ENCODE measurements at regions not wholly inside any gene's neighbourhood (a gene's known extent, or its start where the extent isn't known, plus 50 kb on each side); places are given as distances from the start of the nearest gene placed in this dataset.

- 45% methylated on average over 1 of the region's 1 CpG for WGBS (ENCODE audit: insufficient coverage, insufficient replicate concordance, low lambda C conversion rate, missing lambda C conversion rate)
- TF ChIP-seq ZNF592 (IDR thresholded peaks at IDR 0.05): no peak
- no peak for TF ChIP-seq SREBF2 (IDR thresholded peaks at IDR 0.05; ENCODE audit: low read length)
- no peak for TF ChIP-seq SPI1 (IDR thresholded peaks at IDR 0.05; ENCODE audit: borderline replicate concordance, insufficient read depth, low read depth, low read length)
- no peak for TF ChIP-seq LARP7 (IDR thresholded peaks at IDR 0.05)
- TF ChIP-seq FOS (IDR thresholded peaks at IDR 0.05; ENCODE audit: borderline replicate concordance, extremely low read depth, insufficient read length): no peak
- TF ChIP-seq KAT2A (conservative IDR thresholded peaks at IDR 0.05; ENCODE audit: control insufficient read depth, low read depth, low read length): no peak
- no peak for TF ChIP-seq CEBPB (IDR thresholded peaks at IDR 0.05; ENCODE audit: borderline replicate concordance in 1 of 2, low read depth in 2 of 2, low read length in 2 of 2)
- TF ChIP-seq CREM (IDR thresholded peaks at IDR 0.05; ENCODE audit: low read depth): peak; percentile 25; the same call in 1 of the 2 replicates
- TF ChIP-seq ZBED1 (IDR thresholded peaks at IDR 0.05; ENCODE audit: borderline replicate concordance): no peak
- no peak for TF ChIP-seq ZNF622 (IDR thresholded peaks at IDR 0.05)
- 0 out of 2 replicates have a peak, but pooled peaks have one; percentile 60 for TF ChIP-seq MLLT1 (IDR thresholded peaks at IDR 0.05)
- TF ChIP-seq NR2C2 (IDR thresholded peaks at IDR 0.05; ENCODE audit: borderline replicate concordance, control insufficient read depth, insufficient read length, low read depth): no peak
- no peak for TF ChIP-seq CHD1 (IDR thresholded peaks at IDR 0.05; ENCODE audit: low read depth, low read length)
- TF ChIP-seq MYB (IDR thresholded peaks at IDR 0.05; ENCODE audit: borderline replicate concordance, low read depth, low read length): no peak
- TF ChIP-seq PRDM15 (CRISPR knock-in tag; IDR thresholded peaks at IDR 0.05): no peak
- no peak for TF ChIP-seq TCF7 (IDR thresholded peaks at IDR 0.05; ENCODE audit: borderline replicate concordance)
Measured at GRCh38 chr6:92231171-92231701, 1188.1 kb downstream of the EPHA7 start.

More at GRCh38 chr6:92231171-92231701, 1188.1 kb downstream of the EPHA7 start:
- ChIA-PET RAD21 (ENCODE audit: unreplicated experiment) (interaction anchor here (0.6 to 3.0 kb wide), 22 partner anchors 9 to 900 kb away, joined by 3 to 9 read pairs (median 3); no protein-coding TSS in a partner anchor), SMC1A (ENCODE audit: uncharacterized antibody, unreplicated experiment) (interaction anchor here (0.6 to 3.0 kb wide), 17 partner anchors 10 to 901 kb away, joined by 3 to 23 read pairs (median 4); no protein-coding TSS in a partner anchor), CTCF (interaction anchor here (0.7 to 1.3 kb wide), 5 partner anchors 9 to 119 kb away, joined by 3 to 5 read pairs (median 3); no protein-coding TSS in a partner anchor), POLR2A (interaction anchor here (1.1 kb wide), 1 partner anchor 9 kb away, joined by 6 read pairs; no protein-coding TSS in a partner anchor)
- H3K9me3 ChIP-seq (replicated peaks; ENCODE audit: control insufficient read depth, insufficient read depth, low read length): no peaks in the 10 kb centered on the region
- FAIRE-seq: no peak
- no peaks in the 10 kb centered on the region for H4K20me1 ChIP-seq (ENCODE audit: control insufficient read depth, insufficient read depth)
- no peak overlapping the region for H3K4me3 ChIP-seq
- BruUV-seq (replicated peaks): no TSS peak
- ATAC-seq: peak; percentile 94
- no peak overlapping the region for H3K27ac ChIP-seq (ENCODE audit: control insufficient read depth, insufficient read depth)
- no peak overlapping the region for H3K4me2 ChIP-seq (ENCODE audit: control insufficient read depth, insufficient read depth)
- H3K36me3 ChIP-seq (ENCODE audit: control insufficient read depth in 2 of 2, insufficient read depth in 2 of 2, low read length in 1 of 2): no peaks in the 10 kb centered on the region
- no peaks in the 10 kb centered on the region for H3K27me3 ChIP-seq (replicated peaks in 1 of 2; ENCODE audit: control insufficient read depth in 2 of 2, insufficient read depth in 2 of 2, low read length in 1 of 2)
- in situ Hi-C loops (cut with MboI) (no loop called here), intact Hi-C loops (cut with micrococcal nuclease; ENCODE audit: unreplicated experiment) (loop anchor here (10.0 kb wide), 1 partner anchor 746 kb away; no protein-coding TSS in a partner anchor)
- no peak overlapping the region for H2AFZ ChIP-seq (ENCODE audit: control insufficient read depth, low read depth, low read length)
- H3K4me1 ChIP-seq (ENCODE audit: control insufficient read depth, insufficient read depth, low read length): no peaks in the 10 kb centered on the region
- no peak overlapping the region for H3K9ac ChIP-seq (ENCODE audit: control insufficient read depth, insufficient read depth, low read length)
- no peak for DNase-seq (ENCODE audit: low read depth, low spot score)
- H3K79me2 ChIP-seq (ENCODE audit: control insufficient read depth, insufficient read depth, low read length): no peaks in the 10 kb centered on the region

Measured in GM12878 (cell line).